ENCODE measurements at regions not wholly inside any gene's neighbourhood (a gene's known extent, or its start where the extent isn't known, plus 50 kb on each side); places are given as distances from the start of the nearest gene placed in this dataset.

DNA sequence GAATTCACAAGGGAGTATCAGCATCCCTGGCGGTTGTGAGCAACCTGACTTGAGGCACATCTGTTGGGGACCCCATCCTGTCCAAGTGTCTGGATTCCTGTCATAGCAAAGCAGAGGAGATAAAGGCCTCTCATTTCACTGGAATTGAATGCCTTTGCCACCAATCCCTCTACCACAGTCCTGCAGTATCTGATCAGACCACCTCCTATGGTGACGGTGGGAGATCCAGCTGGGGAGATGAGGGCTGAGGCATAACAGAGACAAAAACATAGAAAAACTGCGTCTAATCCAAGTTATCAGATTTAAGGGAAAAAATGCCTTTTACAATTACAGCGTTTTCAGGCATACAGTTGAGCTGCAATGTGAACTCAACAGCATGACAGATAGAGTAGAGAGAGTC is 160.7 kb upstream of the TRPC7 start:
- DNase-seq (no peak), ATAC-seq (no peak)
- intact Hi-C loops (cut with micrococcal nuclease): no loop called here

DNA sequence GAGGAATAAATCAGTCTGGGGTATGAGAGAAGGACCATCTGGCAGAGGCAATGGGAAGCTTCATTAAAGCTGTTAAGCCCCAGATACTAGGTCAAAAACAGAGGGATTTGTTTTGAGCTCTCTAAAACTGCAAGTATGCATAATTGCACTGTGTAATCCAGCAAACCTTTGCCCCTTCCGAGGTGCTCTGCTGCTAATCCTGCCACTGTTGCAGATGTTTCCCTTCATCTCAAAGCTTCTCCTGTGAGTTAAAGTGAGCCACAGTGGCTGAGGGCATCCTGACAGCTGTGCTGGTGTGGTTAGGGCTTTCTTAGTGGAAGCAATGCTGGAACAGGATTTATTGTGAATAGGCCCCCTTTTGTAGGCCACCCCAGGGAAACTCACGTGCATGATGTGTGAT is 160.3 kb upstream of the TRPC7 start:
- DNase-seq (no peak), ATAC-seq (no peak)
- intact Hi-C loops (cut with micrococcal nuclease): no loop called here

DNA sequence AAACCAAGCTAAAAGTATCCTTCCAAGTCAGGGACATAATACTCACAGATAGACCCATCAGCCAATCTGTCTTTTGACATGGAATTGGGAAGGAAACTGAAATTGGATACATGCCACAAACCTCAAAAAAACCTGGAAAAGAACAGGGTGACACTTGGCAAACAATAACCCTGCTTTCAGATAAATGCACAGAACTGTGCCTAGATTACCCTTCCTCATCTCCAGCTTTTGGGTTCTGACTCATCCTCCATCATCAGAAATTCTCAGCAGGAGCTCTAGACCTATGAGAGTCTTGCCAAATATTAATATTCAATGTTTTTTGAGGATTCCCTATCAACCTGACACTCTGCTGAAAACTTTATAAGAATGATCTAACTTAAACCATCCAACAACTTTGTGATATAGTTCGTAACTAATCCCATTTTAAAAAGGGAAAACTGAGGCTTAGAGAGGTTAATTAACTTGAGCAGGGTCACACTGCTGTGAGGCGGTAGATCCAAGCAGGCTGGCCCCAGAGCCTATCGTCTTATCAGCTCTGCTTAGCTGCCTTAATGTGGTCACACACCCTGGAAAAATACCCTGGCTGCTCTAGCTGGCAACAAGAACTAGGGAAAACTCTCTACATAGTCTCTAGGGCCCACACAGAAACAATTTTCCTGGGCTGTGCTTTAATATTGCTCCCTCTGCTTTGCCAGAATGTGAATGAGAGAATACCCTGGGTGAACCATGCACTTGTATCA is 157.0 kb upstream of the TRPC7 start:
- ATAC-seq: peak; percentile 44
- intact Hi-C loops (cut with micrococcal nuclease): no loop called here
- no peak for DNase-seq

DNA sequence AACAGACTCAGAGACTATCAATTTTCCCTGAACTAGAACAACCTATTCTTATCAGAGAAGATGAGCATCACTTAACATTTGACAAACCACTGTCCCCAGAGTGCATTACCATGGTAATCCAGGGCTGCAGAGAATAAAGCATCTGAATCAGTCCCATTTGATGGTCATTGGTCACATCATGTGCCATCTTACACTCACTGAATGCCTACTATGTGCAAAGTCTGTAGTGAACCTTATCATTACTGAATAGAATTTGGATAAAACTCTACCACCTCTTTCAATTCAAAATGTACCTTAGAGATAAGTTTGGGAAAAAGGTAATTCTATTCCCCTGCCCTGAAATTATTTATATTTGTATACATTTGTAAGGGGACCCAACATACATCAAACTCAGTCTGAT is 156.4 kb upstream of the TRPC7 start:
- DNase-seq (no peak), ATAC-seq (no peak)
- intact Hi-C loops (cut with micrococcal nuclease): no loop called here

DNA sequence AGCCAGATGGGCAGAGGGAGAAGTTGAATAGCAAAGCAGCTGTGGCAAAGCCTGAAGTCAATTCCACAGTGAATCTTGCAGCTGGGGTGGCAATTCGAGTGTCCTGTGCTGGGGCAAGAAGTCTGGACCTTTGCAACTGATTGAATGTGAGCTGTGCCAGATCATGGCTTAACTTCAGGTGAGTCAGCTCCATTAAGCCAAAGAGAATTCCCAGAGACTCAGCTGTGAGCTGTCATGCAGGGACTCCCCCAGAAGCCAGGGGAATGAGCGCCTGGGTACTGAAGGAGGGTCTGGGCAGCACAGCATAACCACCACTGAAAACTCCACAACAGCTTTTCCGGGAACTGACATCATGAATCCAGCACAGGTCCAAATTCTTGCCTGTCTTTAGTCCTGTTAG is 153.5 kb upstream of the TRPC7 start:
- no peak for ATAC-seq
- intact Hi-C loops (cut with micrococcal nuclease): no loop called here
- no peak for DNase-seq

DNA sequence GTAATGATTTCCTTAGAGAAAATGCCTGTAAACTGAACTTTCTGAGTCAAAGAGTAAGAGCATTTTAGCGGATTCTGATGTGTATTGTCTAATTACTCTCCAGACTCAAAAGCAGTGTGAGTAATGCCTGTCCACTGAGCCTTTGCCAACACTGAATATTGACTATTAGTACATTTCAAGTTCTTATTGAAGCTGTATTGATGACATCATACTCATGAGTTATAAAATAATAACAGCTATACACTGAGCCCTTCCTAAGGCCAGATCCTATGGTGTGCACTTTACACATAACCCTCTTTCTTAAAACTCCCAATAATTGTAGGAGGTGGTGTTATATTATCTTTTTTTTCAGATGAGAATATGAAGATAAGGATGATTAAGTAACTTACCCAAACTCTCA is 152.8 kb upstream of the TRPC7 start:
- no peak for ATAC-seq
- DNase-seq: no peak
- intact Hi-C loops (cut with micrococcal nuclease): no loop called here

DNA sequence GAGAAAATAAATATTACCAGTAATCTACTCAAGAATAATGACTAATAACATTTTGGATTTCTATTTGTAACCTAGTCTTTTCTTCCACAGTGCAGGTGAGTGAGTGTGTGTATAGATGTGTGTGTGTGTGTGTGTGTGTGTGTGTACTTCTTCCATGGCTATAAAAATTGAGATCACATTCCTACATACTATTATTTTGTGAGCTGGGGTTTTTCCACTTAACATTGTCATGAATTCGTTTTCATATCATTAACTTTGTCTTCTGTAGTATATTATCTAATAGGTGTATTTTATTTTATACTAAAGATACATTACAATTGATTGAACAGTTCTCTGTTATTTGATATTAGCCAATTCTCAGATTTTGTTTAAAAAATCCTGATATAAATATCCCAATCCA is 152.4 kb upstream of the TRPC7 start:
- ATAC-seq (no peak), DNase-seq (no peak)
- intact Hi-C loops (cut with micrococcal nuclease): no loop called here

DNA sequence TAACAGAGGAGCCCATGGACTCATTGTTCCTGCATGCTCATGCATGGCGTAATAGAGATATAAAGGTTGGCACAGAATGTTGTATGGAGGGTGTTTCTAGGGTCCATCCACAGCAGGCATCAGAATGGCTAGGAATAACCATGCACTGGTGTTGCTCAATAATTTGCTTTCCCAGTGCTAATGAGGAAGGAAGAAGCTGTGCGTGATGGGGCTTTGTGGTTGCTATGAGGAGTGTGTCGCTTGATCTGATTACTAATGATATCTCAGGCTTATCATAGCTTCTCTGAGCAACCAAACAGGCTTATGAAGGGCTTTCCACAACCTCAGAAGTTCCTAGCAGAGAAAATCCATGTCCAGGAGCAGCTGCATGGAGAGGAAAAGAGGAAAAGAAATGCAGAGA is 151.3 kb upstream of the TRPC7 start:
- no peak for DNase-seq
- intact Hi-C loops (cut with micrococcal nuclease): no loop called here
- no peak for ATAC-seq

DNA sequence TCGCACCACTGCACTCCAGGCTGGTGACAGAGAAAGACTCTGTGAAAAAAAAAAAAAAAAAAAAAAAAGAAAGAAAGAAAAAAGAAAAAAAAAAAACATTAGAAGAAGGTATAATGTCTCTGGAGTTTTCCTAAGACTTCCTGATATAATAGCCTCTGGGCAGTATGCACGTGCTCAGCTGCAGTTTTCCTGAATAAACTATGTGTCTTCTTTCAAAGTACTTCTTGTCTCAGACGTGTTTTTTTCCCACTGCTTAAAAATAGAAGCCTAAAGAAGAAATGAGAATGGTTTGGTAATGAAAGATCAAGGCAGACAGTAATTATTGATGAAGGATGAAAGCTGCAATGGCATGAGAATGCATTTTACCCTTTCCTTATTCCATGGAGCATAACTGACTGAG is 148.1 kb upstream of the TRPC7 start:
- DNase-seq (no peak), ATAC-seq (no peak)
- intact Hi-C loops (cut with micrococcal nuclease): no loop called here

DNA sequence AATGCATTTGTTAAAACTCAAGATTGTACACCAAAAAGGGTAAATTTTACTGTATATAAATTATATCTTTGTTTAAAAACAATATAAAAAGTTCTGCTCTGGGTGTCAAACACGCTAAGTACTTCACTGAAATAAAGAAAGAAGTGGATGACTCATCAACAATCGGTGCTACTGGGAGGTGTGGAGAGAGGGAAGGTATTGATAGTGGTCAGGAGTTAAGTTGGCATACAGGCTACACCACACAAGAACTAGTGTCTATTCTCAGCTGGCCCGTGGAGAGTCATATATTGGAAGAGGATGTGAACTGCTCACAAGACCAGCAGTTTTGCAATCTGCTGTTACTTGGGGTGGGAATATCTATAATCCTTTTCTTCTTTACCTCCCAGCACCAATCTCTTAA is 145.7 kb upstream of the TRPC7 start:
- intact Hi-C loops (cut with micrococcal nuclease): no loop called here
- DNase-seq (no peak), ATAC-seq (no peak)

DNA sequence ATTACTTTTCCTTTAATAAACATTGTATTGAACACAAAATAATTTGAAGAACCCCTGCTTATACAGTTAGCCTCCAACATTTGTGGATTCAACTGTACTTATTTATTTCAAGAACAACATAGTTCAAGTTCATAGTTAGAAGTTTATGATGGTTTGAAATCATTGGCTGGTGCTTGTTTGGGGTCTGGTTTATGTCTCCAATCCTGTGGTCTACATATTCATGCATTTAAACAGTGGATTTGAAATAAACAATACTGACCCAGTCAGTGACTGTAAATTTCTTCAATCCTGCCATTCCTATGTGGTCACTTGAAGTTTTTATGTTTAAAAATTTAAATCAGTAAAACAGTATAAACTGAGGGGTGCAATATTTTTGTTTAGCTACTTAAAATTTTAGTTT is 145.1 kb upstream of the TRPC7 start:
- no peak for ATAC-seq
- no peak for DNase-seq
- intact Hi-C loops (cut with micrococcal nuclease): no loop called here

DNA sequence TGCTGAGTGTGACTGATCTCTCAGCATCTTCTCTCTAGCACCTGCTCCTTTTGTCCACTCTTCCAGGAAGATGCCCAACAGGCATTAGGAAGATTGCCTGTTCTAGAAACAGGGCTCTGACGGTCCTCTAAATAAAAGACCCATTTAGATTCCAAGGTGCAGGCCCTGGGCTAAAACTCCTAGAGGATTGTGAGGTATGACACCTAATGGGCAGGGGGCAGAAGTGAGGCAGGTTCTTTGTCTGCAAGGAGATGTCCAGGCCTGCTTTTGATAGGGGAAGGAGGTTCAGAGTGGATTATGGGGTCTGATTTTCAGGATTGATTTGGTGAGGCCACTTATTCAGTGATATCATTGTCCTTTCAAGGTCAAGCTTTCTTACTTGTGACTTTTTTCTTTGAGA is 140.8 kb upstream of the TRPC7 start:
- intact Hi-C loops (cut with micrococcal nuclease): no loop called here
- ATAC-seq (no peak), DNase-seq (no peak)

DNA sequence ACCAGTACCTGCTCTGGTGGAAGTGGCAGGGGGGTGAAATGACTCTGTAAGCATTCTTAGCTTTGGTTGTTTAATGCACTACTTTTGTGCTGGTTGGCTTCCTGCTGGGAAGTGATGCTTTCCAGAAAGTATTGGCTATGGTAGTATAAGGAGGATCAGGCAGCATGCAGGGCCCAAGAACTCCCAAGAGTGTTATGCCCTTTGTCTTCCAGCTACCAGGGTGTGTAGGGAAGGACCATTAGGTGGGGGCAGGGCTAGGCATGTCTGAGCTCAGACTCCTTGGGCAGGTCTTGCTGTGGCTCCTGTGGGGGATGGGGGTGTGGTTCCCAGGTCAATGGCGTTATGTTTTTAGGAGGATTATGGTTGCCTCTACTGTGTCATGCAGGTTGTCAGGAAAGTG is 135.8 kb upstream of the TRPC7 start:
- intact Hi-C loops (cut with micrococcal nuclease): no loop called here
- no peak for ATAC-seq
- DNase-seq: no peak

DNA sequence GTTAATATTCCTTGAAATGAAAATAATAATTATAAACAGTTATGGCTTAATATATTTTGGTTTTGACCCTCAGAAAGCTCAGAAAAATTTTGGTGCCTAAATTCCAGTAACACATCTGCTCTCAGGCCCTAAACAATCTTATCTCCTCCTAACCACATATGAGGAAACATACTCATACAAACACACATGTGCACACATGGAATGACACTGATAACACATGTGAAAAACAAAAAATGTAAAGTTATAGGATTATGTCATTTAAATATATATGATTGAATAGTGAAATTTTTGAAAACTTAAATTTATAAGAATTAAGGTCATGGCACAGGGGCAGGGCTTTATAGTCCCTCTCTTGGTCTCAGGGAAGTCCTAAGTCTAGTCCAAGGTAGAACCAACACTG is 127.2 kb upstream of the TRPC7 start:
- ATAC-seq: no peak
- intact Hi-C loops (cut with micrococcal nuclease): no loop called here
- DNase-seq: no peak

DNA sequence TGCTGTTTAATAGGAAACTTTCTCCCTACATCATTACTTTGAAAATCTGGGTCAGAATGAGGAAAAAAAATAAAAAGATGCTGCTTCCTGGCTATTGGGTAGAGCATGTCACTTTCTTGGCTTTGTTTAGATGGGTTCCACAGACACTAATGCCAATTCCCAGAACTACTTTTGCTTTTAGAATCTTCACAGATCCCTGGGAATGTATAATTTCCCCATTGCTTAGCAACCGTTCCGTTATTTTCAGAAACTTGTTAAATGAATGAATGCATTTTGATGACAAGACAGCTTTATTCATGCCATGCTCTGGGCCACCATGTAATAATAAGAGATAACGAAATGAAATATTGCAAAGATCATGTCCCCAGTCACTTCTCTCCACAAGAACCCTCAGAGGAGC is 126.5 kb upstream of the TRPC7 start:
- intact Hi-C loops (cut with micrococcal nuclease): no loop called here
- ATAC-seq: no peak
- DNase-seq: no peak

DNA sequence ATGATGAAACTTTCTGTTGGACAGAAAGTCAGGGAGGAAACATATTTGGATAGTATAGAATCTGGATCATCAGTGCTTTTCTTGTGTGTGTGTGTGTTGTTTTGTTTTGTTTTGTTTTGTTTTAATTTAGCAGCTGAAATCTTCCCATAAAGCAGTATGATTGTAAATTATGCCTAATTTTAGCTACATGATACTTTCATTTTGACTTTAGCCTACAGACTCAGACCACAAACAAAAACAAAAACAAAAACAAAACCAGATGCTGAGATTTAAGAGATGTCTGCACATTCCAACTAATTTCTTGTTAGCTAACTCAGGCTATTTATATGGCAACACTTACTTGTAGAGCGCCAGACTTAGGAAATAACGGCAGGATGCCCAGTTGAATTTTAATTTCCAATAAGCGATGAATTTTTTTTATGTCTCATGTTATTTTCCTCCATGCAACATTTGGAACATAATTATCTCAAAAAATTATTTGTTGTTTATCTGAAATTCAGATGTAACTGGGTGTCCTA is 119.5 kb upstream of the TRPC7 start:
- DNase-seq (no peak), ATAC-seq (no peak)
- intact Hi-C loops (cut with micrococcal nuclease): no loop called here

DNA sequence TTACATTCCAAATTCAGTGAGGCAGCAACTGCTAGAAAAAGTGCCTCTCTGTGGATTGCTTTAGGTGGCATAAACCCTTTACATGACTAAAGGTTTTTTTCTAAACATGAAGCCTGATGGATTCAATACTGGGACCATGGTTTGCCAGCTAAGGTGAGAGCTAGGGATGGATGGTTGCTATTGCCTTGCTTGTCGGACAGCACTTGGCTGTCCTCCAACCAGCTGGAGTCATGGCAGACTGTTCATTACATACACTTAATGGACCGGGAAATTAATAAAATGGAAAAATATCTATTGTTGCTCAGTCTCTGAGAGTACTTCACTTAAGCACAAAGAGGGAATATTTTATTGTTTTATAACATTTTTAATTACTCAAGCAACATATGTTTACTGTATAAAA is 116.9 kb upstream of the TRPC7 start:
- intact Hi-C loops (cut with micrococcal nuclease): no loop called here

DNA sequence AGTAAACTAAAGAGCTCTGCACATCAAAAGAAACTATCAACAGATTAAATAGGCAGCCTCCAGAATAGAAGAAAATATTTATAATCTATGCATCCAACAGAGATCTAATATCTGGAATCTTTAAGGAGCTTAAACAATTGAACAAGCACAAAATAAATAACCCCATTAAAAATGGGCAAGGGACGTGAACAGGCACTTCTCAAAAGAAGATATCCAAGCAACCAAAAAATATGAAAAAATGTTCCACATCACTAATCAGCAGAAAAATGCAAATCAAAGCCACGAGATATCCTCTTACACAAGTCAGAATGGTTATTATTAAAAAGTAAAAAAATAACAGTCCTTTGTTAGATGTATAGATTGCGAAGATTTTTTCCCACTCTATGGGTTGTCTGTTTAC is 109.1 kb upstream of the TRPC7 start:
- no peak for DNase-seq
- intact Hi-C loops (cut with micrococcal nuclease): no loop called here
- ATAC-seq: no peak

More for the DNA sequence above, 116.9 kb upstream of the TRPC7 start:
- ATAC-seq (no peak), DNase-seq (no peak)

DNA sequence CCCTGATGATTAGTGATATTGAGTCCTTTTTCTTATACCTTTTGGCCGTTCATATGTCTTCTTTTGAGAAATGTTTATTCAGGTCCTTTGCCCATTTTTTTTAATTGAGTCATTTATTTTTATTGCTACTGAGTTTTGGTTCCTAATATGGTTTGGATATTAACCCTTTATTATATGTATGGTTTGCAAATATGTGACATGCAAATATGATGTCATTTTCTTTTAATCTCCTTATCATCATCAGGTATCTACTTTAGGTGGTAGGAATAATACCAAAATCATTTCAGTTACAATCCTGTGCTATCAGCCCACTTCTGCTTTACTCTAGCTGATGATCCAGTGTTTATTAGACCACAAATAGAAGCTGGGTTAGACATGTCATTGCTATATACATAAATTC is 102.3 kb upstream of the TRPC7 start:
- DNase-seq (no peak), ATAC-seq (no peak)
- intact Hi-C loops (cut with micrococcal nuclease): no loop called here

DNA sequence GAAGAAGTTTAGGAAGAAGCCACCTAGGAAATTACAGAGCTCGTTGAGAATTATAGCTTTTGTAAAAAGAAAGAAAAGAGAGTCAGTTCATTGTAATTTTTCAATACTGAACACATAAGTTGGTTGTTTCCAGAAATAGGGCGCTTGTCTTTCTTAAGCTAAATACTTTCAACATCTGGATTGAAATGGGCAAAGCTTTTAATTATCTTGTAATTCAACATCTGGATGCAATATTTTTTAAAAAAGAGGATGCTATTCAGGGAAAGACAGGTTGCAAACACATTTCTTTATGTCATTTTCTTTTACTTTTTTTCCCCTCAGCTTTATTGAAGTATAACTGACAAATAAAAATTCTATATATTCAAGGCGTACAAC is 100.7 kb upstream of the TRPC7 start:
- DNase-seq: no peak
- ATAC-seq: no peak
- intact Hi-C loops (cut with micrococcal nuclease): no loop called here

DNA sequence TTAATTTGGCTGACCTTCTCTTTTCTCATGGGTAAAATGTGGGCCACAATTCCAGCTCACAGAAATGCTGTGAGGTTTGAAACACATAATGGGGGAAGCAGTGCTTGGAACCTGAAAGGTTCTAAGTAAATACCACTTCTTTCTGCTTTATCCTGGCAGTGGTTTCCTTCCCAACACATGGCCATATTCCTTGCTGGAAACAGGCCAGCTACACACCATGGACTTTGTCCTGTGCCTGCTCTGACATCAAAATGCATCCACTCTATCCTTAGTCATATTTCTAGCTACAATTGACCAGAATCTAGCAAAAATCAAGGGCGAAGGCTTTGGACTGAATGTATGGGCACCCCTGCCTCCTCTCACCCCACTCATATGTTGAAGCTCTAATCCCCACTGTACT is 93.1 kb upstream of the TRPC7 start:
- no peak for ATAC-seq
- no peak for DNase-seq
- intact Hi-C loops (cut with micrococcal nuclease): no loop called here

All from left ventricle myocardium superior (tissue), 1 donor.